SH-SY5Y (cell line): ENCODE measurements at regions not wholly inside any gene's neighbourhood (a gene's known extent, or its start where the extent isn't known, plus 50 kb on each side); places are given as distances from the start of the nearest gene placed in this dataset.

Experiments
- GATA2 ChIP-seq: IDR thresholded peaks from 2 replicates; pipeline ENCODE4 v1.6.1; 2011; ENCODE audit warnings: mild to moderate bottlenecking, low read depth, low read length
- GATA3 ChIP-seq: IDR thresholded peaks from 2 replicates; pipeline ENCODE4 v1.6.1; 2011; ENCODE audit warnings: low read depth, mild to moderate bottlenecking, low read length, moderate library complexity

GRCh38 chr1:58123051-58123450 lies 423.5 kb downstream of the OMA1 start:
- TF ChIP-seq GATA3 (no peak), GATA2 (no peak)
